ENCODE measurements at regions not wholly inside any gene's neighbourhood (a gene's known extent, or its start where the extent isn't known, plus 50 kb on each side); places are given as distances from the start of the nearest gene placed in this dataset.

- no peak for TF ChIP-seq ZNF462 (CRISPR knock-in tag; IDR thresholded peaks at IDR 0.05)
- TF ChIP-seq ZNF114 (CRISPR knock-in tag; IDR thresholded peaks at IDR 0.05) = no peak
- TF ChIP-seq STAT1 (IDR thresholded peaks at IDR 0.05; ENCODE audit: unreplicated experiment) = no peak
- TF ChIP-seq JUNB (IDR thresholded peaks at IDR 0.05; ENCODE audit: unreplicated experiment) = no peak
These were observed 274.8 kb downstream of the CTTN start (continued) for GRCh38 chr11:70672991-70673653.

GRCh38 chr11:70674605-70675004, 276.3 kb downstream of the CTTN start:
- peaks cover 50% of the 10 kb centered on the region for H3K4me1 Mint-ChIP-seq
- no peak for DNase-seq (ENCODE audit: low spot score)
- Histone ChIP-seq H3K27ac (ENCODE audit: low read depth) (no peak overlapping the region), H3K4me3 (no peak overlapping the region), H3K9me2 (ENCODE audit: insufficient read depth) (no peaks in the 10 kb centered on the region), H3K4me1 (ENCODE audit: insufficient read depth) (peaks cover 9% of the 10 kb centered on the region), H3F3A (replicated peaks; ENCODE audit: low read depth) (0 out of 2 replicates have a peak, but pooled peaks cover 3% of the 10 kb centered on the region), H3K79me2 (replicated peaks; ENCODE audit: insufficient read depth) (no peaks in the 10 kb centered on the region), H3K36me3 (ENCODE audit: insufficient read depth) (no peaks in the 10 kb centered on the region), H4K20me1 (replicated peaks; ENCODE audit: insufficient read depth) (no peaks in the 10 kb centered on the region; the same call in 1 of the 2 replicates), H3K4me2 (no peak overlapping the region), H2AFZ (no peak overlapping the region), H3K27me3 (ENCODE audit: insufficient read depth) (no peaks in the 10 kb centered on the region)
- no peak overlapping the region for H3K4me3 Mint-ChIP-seq
- peaks cover 28% of the 10 kb centered on the region for H3K27me3 Mint-ChIP-seq (ENCODE audit: insufficient read depth, low read depth, poor library complexity)
- H3K27ac Mint-ChIP-seq = no peak overlapping the region
- H3K9me3 Mint-ChIP-seq = no peaks in the 10 kb centered on the region; the same call in 2 of the 3 replicates
- peaks cover 13% of the 10 kb centered on the region; the same call in 2 of the 3 replicates for H3K36me3 Mint-ChIP-seq (ENCODE audit: low read depth)
- ATAC-seq = no peak
- TF ChIP-seq ZNF462 (CRISPR knock-in tag; IDR thresholded peaks at IDR 0.05) (no peak), EZH2phosphoT487 (IDR thresholded peaks at IDR 0.05; ENCODE audit: unreplicated experiment) (no peak), NANOG (IDR thresholded peaks at IDR 0.05; ENCODE audit: borderline replicate concordance) (no peak)

All from GM23338 (cell line).